ENCODE measurements at regions not wholly inside any gene's neighbourhood (a gene's known extent, or its start where the extent isn't known, plus 50 kb on each side); places are given as distances from the start of the nearest gene placed in this dataset.
"Not testable (repeated sequence)": the region's sequence is repeated elsewhere in the genome, so short reads cannot be mapped to it uniquely, and the experiment has no call there.

GRCh38 chr5:3329427-3329826, 266.2 kb upstream of the IRX1 start:
- Histone ChIP-seq H3K27me3 (ENCODE audit: control insufficient read depth in 5 of 5, insufficient read depth in 4 of 5, low read length in 5 of 5) (no peaks in the 10 kb centered on the region), H3K9ac (ENCODE audit: low read length in 5 of 5) (no peak overlapping the region), H3K27ac (ENCODE audit: low read depth, low read length) (no peak overlapping the region), H3K4me1 (ENCODE audit: control insufficient read depth in 5 of 5, insufficient read depth in 5 of 5, low read length in 5 of 5) (peaks cover 0 to 27% (median 23%) of the 10 kb centered on the region in 5 donors), H3K9me3 (ENCODE audit: control insufficient read depth in 5 of 5, low read length in 5 of 5) (peaks cover 0 to 4% (median 2%) of the 10 kb centered on the region in 5 donors), H3K4me3 (ENCODE audit: low read depth in 1 of 5, low read length in 5 of 5) (no peak overlapping the region), H3K36me3 (ENCODE audit: control insufficient read depth in 5 of 5, insufficient read depth in 5 of 5, low read length in 5 of 5) (no peaks in the 10 kb centered on the region)

GRCh38 chr5:3326841-3327232, 268.8 kb upstream of the IRX1 start:
- no peaks in the 10 kb centered on the region for H3K27me3 ChIP-seq (ENCODE audit: control insufficient read depth in 5 of 5, insufficient read depth in 4 of 5, low read length in 5 of 5)
- H3K27ac ChIP-seq (ENCODE audit: low read depth, low read length) = peak overlapping the region; percentile 74
- H3K4me3 ChIP-seq (ENCODE audit: low read depth in 1 of 5, low read length in 5 of 5) = peak overlapping the region in 1 of 5 donors; percentile 17
- H3K36me3 ChIP-seq (ENCODE audit: control insufficient read depth in 5 of 5, insufficient read depth in 5 of 5, low read length in 5 of 5) = no peaks in the 10 kb centered on the region
- H3K4me1 ChIP-seq (ENCODE audit: control insufficient read depth in 5 of 5, insufficient read depth in 5 of 5, low read length in 5 of 5) = peaks cover 0 to 27% (median 23%) of the 10 kb centered on the region in 5 donors
- H3K9ac ChIP-seq (ENCODE audit: low read length in 5 of 5) = no peak overlapping the region
- peaks cover 0 to 4% (median 2%) of the 10 kb centered on the region in 5 donors for H3K9me3 ChIP-seq (ENCODE audit: control insufficient read depth in 5 of 5, low read length in 5 of 5)

GRCh38 chr5:3325972-3326840, 269.4 kb upstream of the IRX1 start:
- H3K36me3 ChIP-seq (ENCODE audit: control insufficient read depth in 5 of 5, insufficient read depth in 5 of 5, low read length in 5 of 5) = no peaks in the 10 kb centered on the region
- H3K4me3 ChIP-seq (ENCODE audit: low read depth in 1 of 5, low read length in 5 of 5) = peak overlapping the region in 2 of 5 donors; percentile 10 to 25
- H3K9me3 ChIP-seq (ENCODE audit: control insufficient read depth in 5 of 5, low read length in 5 of 5) = peaks cover 0 to 4% (median 2%) of the 10 kb centered on the region in 5 donors
- H3K27me3 ChIP-seq (ENCODE audit: control insufficient read depth in 5 of 5, insufficient read depth in 4 of 5, low read length in 5 of 5) = no peaks in the 10 kb centered on the region
- H3K4me1 ChIP-seq (ENCODE audit: control insufficient read depth in 5 of 5, insufficient read depth in 5 of 5, low read length in 5 of 5) = peaks cover 0 to 27% (median 23%) of the 10 kb centered on the region in 5 donors
- H3K27ac ChIP-seq (ENCODE audit: low read depth, low read length) = peak overlapping the region; percentile 74
- no peak overlapping the region for H3K9ac ChIP-seq (ENCODE audit: low read length in 5 of 5)

GRCh38 chr5:3325201-3325971, 270.2 kb upstream of the IRX1 start:
- Histone ChIP-seq H3K36me3 (ENCODE audit: control insufficient read depth in 5 of 5, insufficient read depth in 5 of 5, low read length in 5 of 5) (no peaks in the 10 kb centered on the region), H3K27me3 (ENCODE audit: control insufficient read depth in 5 of 5, insufficient read depth in 4 of 5, low read length in 5 of 5) (no peaks in the 10 kb centered on the region), H3K27ac (ENCODE audit: low read depth, low read length) (peak overlapping the region; percentile 74), H3K4me1 (ENCODE audit: control insufficient read depth in 5 of 5, insufficient read depth in 5 of 5, low read length in 5 of 5) (peaks cover 0 to 27% (median 23%) of the 10 kb centered on the region in 5 donors), H3K9me3 (ENCODE audit: control insufficient read depth in 5 of 5, low read length in 5 of 5) (peaks cover 0 to 4% (median 2%) of the 10 kb centered on the region in 5 donors), H3K9ac (ENCODE audit: low read length in 5 of 5) (peak overlapping the region in 1 of 5 donors; percentile 8), H3K4me3 (ENCODE audit: low read depth in 1 of 5, low read length in 5 of 5) (peak overlapping the region in 1 of 5 donors; percentile 10)

GRCh38 chr5:3324421-3325101, 271.1 kb upstream of the IRX1 start:
- peaks cover 0 to 4% (median 2%) of the 10 kb centered on the region in 5 donors for H3K9me3 ChIP-seq (ENCODE audit: control insufficient read depth in 5 of 5, low read length in 5 of 5)
- peak overlapping the region in 1 of 5 donors; percentile 8 for H3K9ac ChIP-seq (ENCODE audit: low read length in 5 of 5)

GRCh38 chr5:3323966-3324365, 271.7 kb upstream of the IRX1 start:
- not testable (repeated sequence) for H3K36me3 ChIP-seq (ENCODE audit: control insufficient read depth in 5 of 5, insufficient read depth in 5 of 5, low read length in 5 of 5); H3K9ac ChIP-seq (ENCODE audit: low read length in 5 of 5); H3K9me3 ChIP-seq (ENCODE audit: control insufficient read depth in 5 of 5, low read length in 5 of 5); H3K27ac ChIP-seq (ENCODE audit: low read depth, low read length); H3K4me3 ChIP-seq (ENCODE audit: low read depth in 1 of 5, low read length in 5 of 5); H3K27me3 ChIP-seq (ENCODE audit: control insufficient read depth in 5 of 5, insufficient read depth in 4 of 5, low read length in 5 of 5)
- H3K4me1 ChIP-seq (ENCODE audit: control insufficient read depth in 5 of 5, insufficient read depth in 5 of 5, low read length in 5 of 5) = peaks cover 0 to 24% (median 23%) of the 10 kb centered on the region in 5 donors

More at GRCh38 chr5:3324421-3325101, 271.1 kb upstream of the IRX1 start:
- Histone ChIP-seq H3K36me3 (ENCODE audit: control insufficient read depth in 5 of 5, insufficient read depth in 5 of 5, low read length in 5 of 5) (no peaks in the 10 kb centered on the region), H3K27ac (ENCODE audit: low read depth, low read length) (peak overlapping the region; percentile 74), H3K4me3 (ENCODE audit: low read depth in 1 of 5, low read length in 5 of 5) (no peak overlapping the region), H3K4me1 (ENCODE audit: control insufficient read depth in 5 of 5, insufficient read depth in 5 of 5, low read length in 5 of 5) (peaks cover 0 to 27% (median 23%) of the 10 kb centered on the region in 5 donors), H3K27me3 (ENCODE audit: control insufficient read depth in 5 of 5, insufficient read depth in 4 of 5, low read length in 5 of 5) (no peaks in the 10 kb centered on the region)

GRCh38 chr5:3323144-3323543, 272.5 kb upstream of the IRX1 start:
- Histone ChIP-seq H3K36me3 (ENCODE audit: control insufficient read depth in 5 of 5, insufficient read depth in 5 of 5, low read length in 5 of 5) (no peaks in the 10 kb centered on the region), H3K4me1 (ENCODE audit: control insufficient read depth in 5 of 5, insufficient read depth in 5 of 5, low read length in 5 of 5) (peaks cover 0 to 24% (median 23%) of the 10 kb centered on the region in 5 donors), H3K9ac (ENCODE audit: low read length in 5 of 5) (no peak overlapping the region), H3K27me3 (ENCODE audit: control insufficient read depth in 5 of 5, insufficient read depth in 4 of 5, low read length in 5 of 5) (no peaks in the 10 kb centered on the region), H3K9me3 (ENCODE audit: control insufficient read depth in 5 of 5, low read length in 5 of 5) (peaks cover 0 to 3% (median 0%) of the 10 kb centered on the region in 5 donors), H3K27ac (ENCODE audit: low read depth, low read length) (no peak overlapping the region), H3K4me3 (ENCODE audit: low read depth in 1 of 5, low read length in 5 of 5) (no peak overlapping the region)

GRCh38 chr5:3322642-3323041, 273.0 kb upstream of the IRX1 start:
- peaks cover 0 to 24% (median 23%) of the 10 kb centered on the region in 5 donors for H3K4me1 ChIP-seq (ENCODE audit: control insufficient read depth in 5 of 5, insufficient read depth in 5 of 5, low read length in 5 of 5)
- no peak overlapping the region for H3K9ac ChIP-seq (ENCODE audit: low read length in 5 of 5)
- no peaks in the 10 kb centered on the region for H3K27me3 ChIP-seq (ENCODE audit: control insufficient read depth in 5 of 5, insufficient read depth in 4 of 5, low read length in 5 of 5)
- no peak overlapping the region for H3K27ac ChIP-seq (ENCODE audit: low read depth, low read length)
- H3K36me3 ChIP-seq (ENCODE audit: control insufficient read depth in 5 of 5, insufficient read depth in 5 of 5, low read length in 5 of 5) = no peaks in the 10 kb centered on the region
- peaks cover 0 to 3% (median 0%) of the 10 kb centered on the region in 5 donors for H3K9me3 ChIP-seq (ENCODE audit: control insufficient read depth in 5 of 5, low read length in 5 of 5)
- no peak overlapping the region for H3K4me3 ChIP-seq (ENCODE audit: low read depth in 1 of 5, low read length in 5 of 5)

- peaks cover 0 to 23% (median 22%) of the 10 kb centered on the region in 5 donors for H3K4me1 ChIP-seq (ENCODE audit: control insufficient read depth in 5 of 5, insufficient read depth in 5 of 5, low read length in 5 of 5)
- H3K9me3 ChIP-seq (ENCODE audit: control insufficient read depth in 5 of 5, low read length in 5 of 5) = peaks cover 0 to 3% (median 0%) of the 10 kb centered on the region in 5 donors
- H3K4me3 ChIP-seq (ENCODE audit: low read depth in 1 of 5, low read length in 5 of 5) = no peak overlapping the region
- H3K27ac ChIP-seq (ENCODE audit: low read depth, low read length) = no peak overlapping the region
- H3K9ac ChIP-seq (ENCODE audit: low read length in 5 of 5) = no peak overlapping the region
- no peaks in the 10 kb centered on the region for H3K27me3 ChIP-seq (ENCODE audit: control insufficient read depth in 5 of 5, insufficient read depth in 4 of 5, low read length in 5 of 5)
- H3K36me3 ChIP-seq (ENCODE audit: control insufficient read depth in 5 of 5, insufficient read depth in 5 of 5, low read length in 5 of 5) = no peaks in the 10 kb centered on the region
These were observed 273.7 kb upstream of the IRX1 start for GRCh38 chr5:3321923-3322322.

All from subcutaneous abdominal adipose tissue (tissue), 5 donors.